Endodermal cell (in vitro differentiated cells): ENCODE measurements at regions not wholly inside any gene's neighbourhood (a gene's known extent, or its start where the extent isn't known, plus 50 kb on each side); places are given as distances from the start of the nearest gene placed in this dataset.

Experiments used
- DNase-seq: peaks from one replicate; pipeline ENCODE4 v3.0.0-alpha.2; 2017
- H3K27ac ChIP-seq: 2 replicates; pipeline ENCODE4 v1.5.1; 2013; ENCODE audit warnings: mild to moderate bottlenecking, low read depth, low read length, moderate library complexity
- H3K27me3 ChIP-seq: 2 replicates; pipeline ENCODE4 v1.6.1; 2013; ENCODE audit warnings: mild to moderate bottlenecking, low read length, moderate library complexity; ENCODE audit not compliant: insufficient read depth, control insufficient read depth, poor library complexity, severe bottlenecking
- H3K36me3 ChIP-seq: 2 replicates; pipeline ENCODE4 v1.7.0; 2013; ENCODE audit warnings: mild to moderate bottlenecking, low read length, moderate library complexity; ENCODE audit not compliant: control insufficient read depth, insufficient read depth
- H3K4me1 ChIP-seq: one replicate; pipeline ENCODE4 v1.7.0; 2013; ENCODE audit warnings: low read length; ENCODE audit not compliant: control insufficient read depth, insufficient read depth
- H3K4me3 ChIP-seq: 2 replicates; pipeline ENCODE4 v1.5.1; 2013; ENCODE audit warnings: mild to moderate bottlenecking, low read length, moderate library complexity
- H3K9ac ChIP-seq: 2 replicates; pipeline ENCODE4 v1.6.1; 2013; ENCODE audit warnings: mild to moderate bottlenecking, low read length, moderate library complexity; ENCODE audit not compliant: poor library complexity, severe bottlenecking; ENCODE audit errors: extremely low read depth
- H3K9me3 ChIP-seq: 2 replicates; pipeline ENCODE4 v1.6.1; 2013; ENCODE audit warnings: mild to moderate bottlenecking, low read length, moderate library complexity; ENCODE audit not compliant: control insufficient read depth
- H3K27ac Mint-ChIP-seq: 2 replicates; pipeline ENCODE4 v1.8.0; 2020; ENCODE audit warnings: mixed read lengths
- H3K27me3 Mint-ChIP-seq: 2 replicates; pipeline ENCODE4 v1.8.0; 2021; ENCODE audit warnings: mild to moderate bottlenecking, mixed read lengths; ENCODE audit not compliant: insufficient read depth
- H3K36me3 Mint-ChIP-seq: 2 replicates; pipeline ENCODE4 v1.8.0; 2020; ENCODE audit warnings: low read depth, mixed read lengths
- H3K4me1 Mint-ChIP-seq: 2 replicates; pipeline ENCODE4 v1.8.0; 2020; ENCODE audit warnings: mixed read lengths
- H3K4me3 Mint-ChIP-seq: 2 replicates; pipeline ENCODE4 v1.8.0; 2020; ENCODE audit warnings: mild to moderate bottlenecking, moderate library complexity, mixed read lengths
- H3K9me3 Mint-ChIP-seq: 2 replicates; pipeline ENCODE4 v1.8.0; 2020; ENCODE audit warnings: mild to moderate bottlenecking, mixed read lengths
- CTCF ChIP-seq: fragments of 200-600 bp; sonication (generic); conservative IDR thresholded peaks from 2 replicates; pipeline ENCODE4 v1.5.0; 2021; ENCODE audit warnings: antibody characterized with exemption, mild to moderate bottlenecking
- WGBS, 2 experiments: methylation state at CpG; one replicate each; pipeline versions ENCODE4 v1.1.5 to v1.1.7; 2013; ENCODE audit warnings: missing lambda C conversion rate in 2 of 2, mixed read lengths in 1 of 2; ENCODE audit not compliant: insufficient coverage in 1 of 2, insufficient read length in 1 of 2; 5-methylcytosine and 5-hydroxymethylcytosine counted together

GRCh38 chr7:126026421-126027088 lies 1096.9 kb upstream of the POT1 start:
- Mint-ChIP-seq H3K4me3 (no peak overlapping the region), H3K27me3 (no peaks in the 10 kb centered on the region), H3K36me3 (no peaks in the 10 kb centered on the region), H3K9me3 (no peaks in the 10 kb centered on the region), H3K27ac (peak overlapping the region; percentile 57), H3K4me1 (peaks cover 11% of the 10 kb centered on the region)
- Histone ChIP-seq H3K27me3 (no peaks in the 10 kb centered on the region), H3K9me3 (no peaks in the 10 kb centered on the region), H3K36me3 (no peaks in the 10 kb centered on the region), H3K4me1 (no peaks in the 10 kb centered on the region), H3K9ac (no peak overlapping the region), H3K27ac (peak overlapping the region; percentile 84), H3K4me3 (no peak overlapping the region)
- DNase-seq = no peak
- WGBS, 2 experiments = 52 to 84% methylated on average over 2 to 3 of the region's 3 CpGs
- TF ChIP-seq CTCF = no peak

GRCh38 chr7:126022452-126022851 lies 1092.8 kb upstream of the POT1 start:
- Mint-ChIP-seq H3K4me1 (peaks cover 14% of the 10 kb centered on the region), H3K36me3 (no peaks in the 10 kb centered on the region), H3K27me3 (no peaks in the 10 kb centered on the region), H3K27ac (no peak overlapping the region), H3K4me3 (no peak overlapping the region), H3K9me3 (no peaks in the 10 kb centered on the region)
- DNase-seq = no peak
- no peak overlapping the region for H3K4me3 ChIP-seq
- H3K36me3 ChIP-seq = no peaks in the 10 kb centered on the region
- H3K9me3 ChIP-seq = no peaks in the 10 kb centered on the region
- H3K9ac ChIP-seq = no peak overlapping the region
- H3K27me3 ChIP-seq = no peaks in the 10 kb centered on the region
- no peak overlapping the region for H3K27ac ChIP-seq
- TF ChIP-seq CTCF = no peak
- no peaks in the 10 kb centered on the region for H3K4me1 ChIP-seq

GRCh38 chr7:126016722-126017121 lies 1087.1 kb upstream of the POT1 start:
- H3K9me3 Mint-ChIP-seq = no peaks in the 10 kb centered on the region
- TF ChIP-seq CTCF = no peak
- peaks cover 5% of the 10 kb centered on the region for H3K4me1 Mint-ChIP-seq
- H3K9ac ChIP-seq = no peak overlapping the region
- H3K36me3 ChIP-seq = no peaks in the 10 kb centered on the region
- H3K27me3 ChIP-seq = no peaks in the 10 kb centered on the region
- whole genome bisulfite sequencing, 2 experiments = 86 to 94% methylated on average over 1 of the region's 1 CpG
- no peak overlapping the region for H3K27ac ChIP-seq
- no peak overlapping the region for H3K4me3 ChIP-seq
- H3K4me3 Mint-ChIP-seq = no peak overlapping the region
- no peak for DNase-seq
- H3K27me3 Mint-ChIP-seq = no peaks in the 10 kb centered on the region
- peaks cover 10% of the 10 kb centered on the region for H3K36me3 Mint-ChIP-seq
- H3K9me3 ChIP-seq = no peaks in the 10 kb centered on the region
- no peak overlapping the region for H3K27ac Mint-ChIP-seq
- H3K4me1 ChIP-seq = no peaks in the 10 kb centered on the region
